HEK293T (cell line): ENCODE measurements at regions not wholly inside any gene's neighbourhood (a gene's known extent, or its start where the extent isn't known, plus 50 kb on each side); places are given as distances from the start of the nearest gene placed in this dataset.

ENCODE experiments used
- ELF4 ChIP-seq: fragments of 450-650 bp; IDR thresholded peaks from 2 replicates; pipeline ENCODE4 v1.6.1; 2017; ENCODE audit warnings: antibody characterized with exemption
- HDGF ChIP-seq: fragments of 450-650 bp; IDR thresholded peaks from 2 replicates; pipeline ENCODE4 v1.6.1; 2017; ENCODE audit warnings: antibody characterized with exemption, borderline replicate concordance
- NFRKB ChIP-seq: fragments of 450-650 bp; IDR thresholded peaks from 2 replicates; pipeline ENCODE4 v1.6.1; 2016; ENCODE audit warnings: mild to moderate bottlenecking, moderate library complexity
- SUZ12 ChIP-seq: fragments of 450-650 bp; IDR thresholded peaks from 2 replicates; pipeline ENCODE4 v1.6.1; 2016; ENCODE audit warnings: mild to moderate bottlenecking
- TF ChIP-seq, protein P1 (sequence below): fragments of 450-650 bp; IDR thresholded peaks from 2 replicates; pipeline ENCODE4 v1.6.1; 2016

DNA sequence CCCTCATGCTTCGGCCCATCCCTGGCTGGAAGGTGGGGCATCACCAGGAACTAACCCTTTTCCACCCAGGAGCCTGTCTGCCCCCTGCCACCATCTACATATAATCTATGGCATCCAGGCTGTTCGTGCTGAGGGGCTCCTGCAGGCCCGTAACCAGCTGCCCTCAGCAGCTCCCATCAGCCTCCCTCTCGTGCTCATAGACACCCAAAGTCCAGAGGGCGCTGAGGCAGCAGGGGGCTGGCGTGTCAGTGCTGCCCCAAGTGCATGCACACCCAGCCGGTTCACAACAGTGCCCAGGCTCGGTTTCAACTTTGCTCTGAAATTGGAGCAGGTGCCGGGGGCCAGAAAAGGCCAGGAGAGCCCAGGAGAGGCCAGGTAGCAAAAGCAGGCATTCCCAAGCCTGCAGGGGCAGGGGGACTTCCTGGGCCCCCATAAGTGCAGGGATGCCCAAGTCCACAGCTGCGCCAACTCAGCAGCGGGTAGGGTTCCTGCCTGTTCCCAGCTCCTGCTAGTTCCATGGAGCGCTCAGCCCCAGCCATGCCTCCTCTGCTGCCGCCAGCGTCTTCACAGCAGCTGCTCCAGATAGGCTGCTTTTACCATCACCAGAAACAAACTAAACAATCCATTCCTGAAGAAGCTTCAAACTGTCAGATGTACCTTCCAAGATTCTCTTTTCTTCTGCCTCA, 558.2 kb upstream of the GNPDA2 start:
- TF ChIP-seq ELF4 (no peak), SUZ12 (no peak), NFRKB (no peak), HDGF (no peak)
- TF ChIP-seq, protein P1, sequence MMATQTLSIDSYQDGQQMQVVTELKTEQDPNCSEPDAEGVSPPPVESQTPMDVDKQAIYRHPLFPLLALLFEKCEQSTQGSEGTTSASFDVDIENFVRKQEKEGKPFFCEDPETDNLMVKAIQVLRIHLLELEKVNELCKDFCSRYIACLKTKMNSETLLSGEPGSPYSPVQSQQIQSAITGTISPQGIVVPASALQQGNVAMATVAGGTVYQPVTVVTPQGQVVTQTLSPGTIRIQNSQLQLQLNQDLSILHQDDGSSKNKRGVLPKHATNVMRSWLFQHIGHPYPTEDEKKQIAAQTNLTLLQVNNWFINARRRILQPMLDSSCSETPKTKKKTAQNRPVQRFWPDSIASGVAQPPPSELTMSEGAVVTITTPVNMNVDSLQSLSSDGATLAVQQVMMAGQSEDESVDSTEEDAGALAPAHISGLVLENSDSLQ = no peak
